ENCODE measurements at regions not wholly inside any gene's neighbourhood (a gene's known extent, or its start where the extent isn't known, plus 50 kb on each side); places are given as distances from the start of the nearest gene placed in this dataset.

DNA sequence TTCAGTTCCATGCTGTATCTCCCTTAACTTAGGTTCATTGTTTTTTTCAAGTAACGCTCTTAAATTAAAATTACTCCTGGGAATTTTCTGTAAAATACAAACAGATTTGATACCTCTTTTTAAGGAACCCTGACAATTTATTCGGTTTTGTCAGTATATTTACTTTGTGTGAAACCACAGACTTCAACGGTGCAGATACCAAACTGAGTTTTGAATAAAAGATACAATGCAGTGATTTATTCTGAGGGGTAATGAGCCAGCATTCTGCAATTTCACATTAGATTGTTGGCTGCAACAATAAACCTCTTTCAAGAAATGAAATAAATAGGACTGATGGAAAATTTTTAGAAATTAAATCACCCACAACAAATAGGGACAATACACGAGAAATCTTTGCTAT lies 308.6 kb upstream of the EDIL3 start:
- H2BK20ac ChIP-seq (ENCODE audit: low read length): no peak overlapping the region
- WGBS, 2 experiments (ENCODE audit: extremely low coverage in 1 of 2, insufficient coverage in 1 of 2, insufficient read length in 1 of 2, insufficient replicate concordance in 2 of 2, low coverage in 1 of 2, low lambda C conversion rate in 2 of 2, missing lambda C conversion rate in 1 of 2): 92% methylated on average over 4 of the region's 4 CpGs; no CpG with 5 or more reads in 1 of the 2 experiments
- no peak for FAIRE-seq
- H3K4me2 ChIP-seq (ENCODE audit: insufficient read depth in 1 of 2, low read depth in 2 of 2, low read length in 2 of 2): no peak overlapping the region
- H4K20me1 ChIP-seq (replicated peaks in 1 of 2; ENCODE audit: control insufficient read depth in 1 of 2, insufficient read depth in 2 of 2, low read length in 2 of 2): no peaks in the 10 kb centered on the region
- H2BK15ac ChIP-seq (ENCODE audit: low read length): no peak overlapping the region
- H3K27ac ChIP-seq (ENCODE audit: low read depth, low read length): no peak overlapping the region
- H3K14ac ChIP-seq (ENCODE audit: insufficient read length): no peak overlapping the region
- H2BK120ac ChIP-seq (replicated peaks; ENCODE audit: low read depth, low read length): no peak overlapping the region
- H3K18ac ChIP-seq (ENCODE audit: extremely low read depth, low read length): no peak overlapping the region
- no peak overlapping the region for H3K4me3 ChIP-seq (ENCODE audit: extremely low read depth in 1 of 4, insufficient read depth in 2 of 4, low read depth in 3 of 4, low read length in 4 of 4)
- no peak overlapping the region for H2AK5ac ChIP-seq (ENCODE audit: low read depth, low read length)
- no peaks in the 10 kb centered on the region for H3K79me2 ChIP-seq (ENCODE audit: control insufficient read depth in 1 of 2, insufficient read depth in 2 of 2, low read length in 2 of 2)
- peaks cover 0 to 4% of the 10 kb centered on the region in 2 experiments; a peak in 1 of 4 replicates for H3K9me3 ChIP-seq (ENCODE audit: insufficient read depth in 2 of 2, low read depth in 1 of 2, low read length in 1 of 2)
- H3K36me3 ChIP-seq (ENCODE audit: control insufficient read depth in 2 of 4, insufficient read depth in 4 of 4, low read length in 3 of 4): peaks cover 0 to 2% (median 0%) of the 10 kb centered on the region in 4 experiments; a peak in 1 of 8 replicates
- POLR2A ChIA-PET (ENCODE audit: partially characterized antibody): no interaction called here
- DNase-seq (ENCODE audit: low read depth in 1 of 2, low spot score in 2 of 2): no peak
- H4K5ac ChIP-seq (ENCODE audit: insufficient read length, low read depth, low read length): no peak overlapping the region
- H4K8ac ChIP-seq (ENCODE audit: extremely low read depth, insufficient read depth, low read length): no peak overlapping the region
- no peak overlapping the region for H4K91ac ChIP-seq (replicated peaks; ENCODE audit: insufficient read length, low read length)
- no peaks in the 10 kb centered on the region for H3K27me3 ChIP-seq (replicated peaks in 1 of 4; ENCODE audit: control insufficient read depth in 3 of 4, extremely low read depth in 1 of 4, insufficient read depth in 3 of 4, low read length in 3 of 4)
- no peaks in the 10 kb centered on the region for H3K23me2 ChIP-seq (ENCODE audit: low read depth, low read length)
- H3K4me1 ChIP-seq (replicated peaks in 1 of 4; ENCODE audit: control insufficient read depth in 3 of 4, insufficient read depth in 4 of 4, low read length in 3 of 4): no peaks in the 10 kb centered on the region
- H3K9ac ChIP-seq (replicated peaks in 1 of 4; ENCODE audit: extremely low read depth in 1 of 4, low read depth in 3 of 4, low read length in 3 of 4): no peak overlapping the region
- H2AFZ ChIP-seq (ENCODE audit: low read length): no peak overlapping the region
- H3K4ac ChIP-seq (replicated peaks; ENCODE audit: insufficient read length, low read depth, low read length): no peak overlapping the region
- H2BK5ac ChIP-seq (ENCODE audit: low read depth, low read length): no peak overlapping the region
- TF ChIP-seq ASH2L (IDR thresholded peaks at IDR 0.05; ENCODE audit: low read length) (no peak), TAF7 (optimal IDR thresholded peaks at IDR 0.05; ENCODE audit: borderline replicate concordance, low read depth, low read length) (no peak), TEAD4 (IDR thresholded peaks at IDR 0.05; ENCODE audit: low read depth, low read length) (no peak), CBX5 (IDR thresholded peaks at IDR 0.05; ENCODE audit: low read depth, low read length) (no peak), KDM5A (IDR thresholded peaks at IDR 0.05; ENCODE audit: low read length) (no peak), SP2 (IDR thresholded peaks at IDR 0.05; ENCODE audit: low read length) (no peak)
- CTCF ChIA-PET (ENCODE audit: partially characterized antibody): no interaction called here
- no peak overlapping the region for H3K23ac ChIP-seq (ENCODE audit: insufficient read length)
- no peak overlapping the region for H3K56ac ChIP-seq (replicated peaks; ENCODE audit: insufficient read length, low read depth, low read length)
- no peak overlapping the region for H2BK12ac ChIP-seq (ENCODE audit: low read depth, low read length)
- H3K79me1 ChIP-seq (ENCODE audit: low read depth, low read length): no peaks in the 10 kb centered on the region

Data from H1 (cell line).